ENCODE measurements at regions not wholly inside any gene's neighbourhood (a gene's known extent, or its start where the extent isn't known, plus 50 kb on each side); places are given as distances from the start of the nearest gene placed in this dataset.

DNA sequence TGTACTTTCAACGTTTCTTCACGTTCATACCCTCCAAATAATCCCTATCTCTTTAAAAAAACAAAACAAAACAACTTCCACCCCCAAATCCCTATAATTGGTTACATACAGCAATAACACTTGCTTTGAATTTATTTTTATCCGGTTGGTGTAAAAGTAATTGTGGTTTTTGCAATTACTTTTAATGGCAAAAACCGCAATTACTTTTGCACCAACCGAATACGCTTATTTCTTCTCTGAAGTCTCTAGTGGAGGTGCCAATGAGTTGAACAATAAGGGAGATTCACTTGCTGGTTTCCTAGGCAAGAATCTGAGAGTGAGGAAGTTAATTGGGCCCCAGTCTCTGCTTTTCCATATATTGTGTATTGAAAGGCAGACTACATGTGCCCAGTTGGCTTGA is 133.3 kb downstream of the DACT1 start:
- Histone ChIP-seq H2AFZ (ENCODE audit: low read depth, low read length) (no peak overlapping the region), H3K9ac (replicated peaks; ENCODE audit: extremely low read depth, insufficient read depth, low read length) (no peak overlapping the region), H3K36me3 (ENCODE audit: control insufficient read depth in 2 of 2, extremely low read depth in 1 of 2, insufficient read depth in 2 of 2, low read length in 2 of 2) (no peaks in the 10 kb centered on the region), H3K4me3 (replicated peaks in 1 of 3; ENCODE audit: insufficient read depth in 1 of 3, low read depth in 1 of 3, low read length in 3 of 3) (no peak overlapping the region), H3K4me2 (ENCODE audit: insufficient read depth, low read length) (no peak overlapping the region), H3K27ac (ENCODE audit: insufficient read depth, low read depth, low read length) (no peak overlapping the region), H3K79me2 (ENCODE audit: control insufficient read depth, insufficient read depth, low read length) (no peaks in the 10 kb centered on the region), H3K9me1 (replicated peaks; ENCODE audit: control insufficient read depth, extremely low read depth, insufficient read depth, low read length) (no peaks in the 10 kb centered on the region), H4K20me1 (replicated peaks; ENCODE audit: control insufficient read depth, extremely low read depth, insufficient read depth, low read length) (no peaks in the 10 kb centered on the region), H3K4me1 (ENCODE audit: control insufficient read depth, extremely low read depth, insufficient read depth, low read length) (no peaks in the 10 kb centered on the region), H3K27me3 (ENCODE audit: control insufficient read depth in 2 of 2, insufficient read depth in 2 of 2, low read length in 2 of 2) (no peaks in the 10 kb centered on the region), H3K9me3 (replicated peaks; ENCODE audit: control insufficient read depth, insufficient read depth, low read length) (no peaks in the 10 kb centered on the region)
- intact Hi-C loops (cut with micrococcal nuclease) (no loop called here), dilution Hi-C loops (cut with MboI; ENCODE audit: extremely low pct_ligation_motif_present, low sequenced_read_pairs) (no loop called here)
- ChIA-PET CTCF (interaction anchor here (2.1 kb wide), 1 partner anchor 18 kb away, joined by 6 read pairs; no protein-coding TSS in a partner anchor), POLR2A (no interaction called here)
- DNase-seq (ENCODE audit: low read depth, low spot score) = no peak
- FAIRE-seq = no peak
- BruUV-seq (replicated peaks) = no TSS peak
- no peak for TF ChIP-seq POLR2A (IDR thresholded peaks at IDR 0.05; ENCODE audit: low read depth, low read length)
- TF ChIP-seq GATA2 (IDR thresholded peaks at IDR 0.05; ENCODE audit: insufficient read depth, insufficient read length, low read depth, low read length) = no peak
- TF ChIP-seq POLR2AphosphoS5 (IDR thresholded peaks at IDR 0.05; ENCODE audit: insufficient read depth, low read depth, low read length) = no peak
- no peak for TF ChIP-seq EZH2 (IDR thresholded peaks at IDR 0.05; ENCODE audit: borderline replicate concordance, low read depth, low read length, severe bottlenecking)
- TF ChIP-seq, protein P1, sequence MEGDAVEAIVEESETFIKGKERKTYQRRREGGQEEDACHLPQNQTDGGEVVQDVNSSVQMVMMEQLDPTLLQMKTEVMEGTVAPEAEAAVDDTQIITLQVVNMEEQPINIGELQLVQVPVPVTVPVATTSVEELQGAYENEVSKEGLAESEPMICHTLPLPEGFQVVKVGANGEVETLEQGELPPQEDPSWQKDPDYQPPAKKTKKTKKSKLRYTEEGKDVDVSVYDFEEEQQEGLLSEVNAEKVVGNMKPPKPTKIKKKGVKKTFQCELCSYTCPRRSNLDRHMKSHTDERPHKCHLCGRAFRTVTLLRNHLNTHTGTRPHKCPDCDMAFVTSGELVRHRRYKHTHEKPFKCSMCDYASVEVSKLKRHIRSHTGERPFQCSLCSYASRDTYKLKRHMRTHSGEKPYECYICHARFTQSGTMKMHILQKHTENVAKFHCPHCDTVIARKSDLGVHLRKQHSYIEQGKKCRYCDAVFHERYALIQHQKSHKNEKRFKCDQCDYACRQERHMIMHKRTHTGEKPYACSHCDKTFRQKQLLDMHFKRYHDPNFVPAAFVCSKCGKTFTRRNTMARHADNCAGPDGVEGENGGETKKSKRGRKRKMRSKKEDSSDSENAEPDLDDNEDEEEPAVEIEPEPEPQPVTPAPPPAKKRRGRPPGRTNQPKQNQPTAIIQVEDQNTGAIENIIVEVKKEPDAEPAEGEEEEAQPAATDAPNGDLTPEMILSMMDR (IDR thresholded peaks at IDR 0.05; ENCODE audit: extremely low read depth in 1 of 2, insufficient read depth in 1 of 2, low read depth in 1 of 2, low read length in 2 of 2) = no peak
- TF ChIP-seq MYC (IDR thresholded peaks at IDR 0.05; ENCODE audit: low read depth, low read length) = no peak
- no peak for TF ChIP-seq JUN (IDR thresholded peaks at IDR 0.05; ENCODE audit: borderline replicate concordance, insufficient read depth, insufficient read length, low read depth)
- no peak for TF ChIP-seq FOS (IDR thresholded peaks at IDR 0.05; ENCODE audit: borderline replicate concordance, insufficient read depth, low read length)
- TF ChIP-seq, protein P2, sequence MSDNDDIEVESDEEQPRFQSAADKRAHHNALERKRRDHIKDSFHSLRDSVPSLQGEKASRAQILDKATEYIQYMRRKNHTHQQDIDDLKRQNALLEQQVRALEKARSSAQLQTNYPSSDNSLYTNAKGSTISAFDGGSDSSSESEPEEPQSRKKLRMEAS (IDR thresholded peaks at IDR 0.05; ENCODE audit: insufficient read depth, insufficient read length) = no peak
